HG03442 (cell line): ENCODE measurements at regions not wholly inside any gene's neighbourhood (a gene's known extent, or its start where the extent isn't known, plus 50 kb on each side); places are given as distances from the start of the nearest gene placed in this dataset.

ENCODE experiments used
- ATAC-seq: cut with Tn5 transposase; IDR thresholded peaks from one replicate; pipeline ENCODE4 v1.9.1; 2021; ENCODE audit warnings: mild to moderate bottlenecking, moderate library complexity; ENCODE audit not compliant: unreplicated experiment

- ATAC-seq = no peak
Observed at GRCh38 chr2:236653863-236654262, 84.2 kb downstream of the ACKR3 start.

GRCh38 chr2:236654496-236654895, 84.9 kb downstream of the ACKR3 start:
- no peak for ATAC-seq

- no peak for ATAC-seq
Observed at GRCh38 chr2:236656166-236656565, 86.5 kb downstream of the ACKR3 start.

- no peak for ATAC-seq
Observed at GRCh38 chr2:236656721-236657120, 87.1 kb downstream of the ACKR3 start.

GRCh38 chr2:236657215-236657614, 87.6 kb downstream of the ACKR3 start:
- ATAC-seq = no peak

GRCh38 chr2:236657801-236658200, 88.2 kb downstream of the ACKR3 start:
- ATAC-seq = no peak

GRCh38 chr2:236658974-236659757, 89.5 kb downstream of the ACKR3 start:
- ATAC-seq = no peak

GRCh38 chr2:236659758-236660150, 90.1 kb downstream of the ACKR3 start:
- ATAC-seq = no peak

- ATAC-seq = no peak
Observed at GRCh38 chr2:236661061-236661761, 91.6 kb downstream of the ACKR3 start.

- no peak for ATAC-seq
Observed at GRCh38 chr2:236661762-236662110, 92.1 kb downstream of the ACKR3 start.

GRCh38 chr2:236662231-236663185, 92.9 kb downstream of the ACKR3 start:
- no peak for ATAC-seq

GRCh38 chr2:236663287-236664101, 93.9 kb downstream of the ACKR3 start:
- ATAC-seq = no peak

GRCh38 chr2:236664136-236664535, 94.5 kb downstream of the ACKR3 start:
- no peak for ATAC-seq

GRCh38 chr2:236665101-236665500, 95.5 kb downstream of the ACKR3 start:
- ATAC-seq = no peak

- ATAC-seq = no peak
Observed at GRCh38 chr2:236665572-236666118, 96.0 kb downstream of the ACKR3 start.

- ATAC-seq = no peak
Observed at GRCh38 chr2:236666646-236667204, 97.1 kb downstream of the ACKR3 start.

GRCh38 chr2:236667526-236667925, 97.9 kb downstream of the ACKR3 start:
- no peak for ATAC-seq

GRCh38 chr2:236668531-236668969, 98.9 kb downstream of the ACKR3 start:
- ATAC-seq = no peak

- no peak for ATAC-seq
Observed at GRCh38 chr2:236670235-236670620, 100.6 kb downstream of the ACKR3 start.
